ENCODE measurements at regions not wholly inside any gene's neighbourhood (a gene's known extent, or its start where the extent isn't known, plus 50 kb on each side); places are given as distances from the start of the nearest gene placed in this dataset.

GRCh38 chr6:79864421-79864820 is 82.9 kb downstream of the ELOVL4 start:
- DNase-seq, result no peak

- peak; percentile 24 for DNase-seq
Observed at GRCh38 chr6:79864001-79864400, 83.4 kb downstream of the ELOVL4 start.

GRCh38 chr6:79863566-79863965 is 83.8 kb downstream of the ELOVL4 start:
- no peak for DNase-seq

GRCh38 chr6:79862711-79863110 is 84.6 kb downstream of the ELOVL4 start:
- no peak for DNase-seq

GRCh38 chr6:79862126-79862525 is 85.2 kb downstream of the ELOVL4 start:
- no peak for DNase-seq

- no peak for DNase-seq
Observed at GRCh38 chr6:79861023-79861422, 86.3 kb downstream of the ELOVL4 start.

GRCh38 chr6:79847426-79847825 is 99.9 kb downstream of the ELOVL4 start:
- DNase-seq, result no peak

GRCh38 chr6:79842376-79843040 is 104.8 kb downstream of the ELOVL4 start:
- no peak for DNase-seq

GRCh38 chr6:79841577-79842375 is 105.6 kb downstream of the ELOVL4 start:
- DNase-seq, result no peak

GRCh38 chr6:79838851-79839250 is 108.5 kb downstream of the ELOVL4 start:
- no peak for DNase-seq

- no peak for DNase-seq
Observed at GRCh38 chr6:79833964-79834284, 113.4 kb downstream of the ELOVL4 start.

GRCh38 chr6:79833264-79833963 is 113.9 kb downstream of the ELOVL4 start:
- DNase-seq, result peak; percentile 45

- no peak for DNase-seq
Observed at GRCh38 chr6:79832723-79833122, 114.6 kb downstream of the ELOVL4 start.

- DNase-seq, result peak; percentile 55
Observed at GRCh38 chr6:79824202-79824601, 123.2 kb downstream of the ELOVL4 start.

GRCh38 chr6:79821859-79822258 is 125.5 kb downstream of the ELOVL4 start:
- no peak for DNase-seq

GRCh38 chr6:79818471-79818870 is 128.9 kb downstream of the ELOVL4 start:
- DNase-seq, result no peak

GRCh38 chr6:79814940-79815339 is 132.4 kb downstream of the ELOVL4 start:
- no peak for DNase-seq

GRCh38 chr6:79813854-79814709 is 133.3 kb downstream of the ELOVL4 start:
- DNase-seq, result peak; percentile 18

GRCh38 chr6:79813143-79813850 is 134.1 kb downstream of the ELOVL4 start:
- DNase-seq, result no peak

- DNase-seq, result no peak
Observed at GRCh38 chr6:79812195-79812594, 135.2 kb downstream of the ELOVL4 start.

- DNase-seq, result no peak
Observed at GRCh38 chr6:79810871-79811270, 136.5 kb downstream of the ELOVL4 start.

- DNase-seq, result no peak
Observed at GRCh38 chr6:79810185-79810705, 137.1 kb downstream of the ELOVL4 start.

All from NCI-H526 treated with DMSO at 0.1 percent for 48 hours (cell line).